Activated CD8-positive, alpha-beta memory T cell treated with anti-CD3 and anti-CD28 coated beads, Interleukin-2, amount 50 U/mL, for 24 hours (primary cell): ENCODE measurements at regions not wholly inside any gene's neighbourhood (a gene's known extent, or its start where the extent isn't known, plus 50 kb on each side); places are given as distances from the start of the nearest gene placed in this dataset.
"Not testable (repeated sequence)": the region's sequence is repeated elsewhere in the genome, so short reads cannot be mapped to it uniquely, and the experiment has no call there.

Experiments used
- DNase-seq: peaks from one replicate; pipeline ENCODE4 v3.0.0-alpha.2; 2020; ENCODE audit errors: extremely low read depth

- no peak for DNase-seq
These were observed 201.2 kb upstream of the MYLIP start for GRCh38 chr6:15927531-15928225.

GRCh38 chr6:15926256-15926655, 202.6 kb upstream of the MYLIP start:
- DNase-seq, result no peak

GRCh38 chr6:15924893-15925292, 204.0 kb upstream of the MYLIP start:
- DNase-seq, result no peak

GRCh38 chr6:15922510-15923250, 206.2 kb upstream of the MYLIP start:
- DNase-seq, result no peak

- DNase-seq, result no peak
These were observed 207.6 kb upstream of the MYLIP start for GRCh38 chr6:15921243-15921642.

- DNase-seq, result no peak
These were observed 212.3 kb upstream of the MYLIP start for GRCh38 chr6:15916581-15916980.

GRCh38 chr6:15915508-15916178, 213.2 kb upstream of the MYLIP start:
- DNase-seq, result no peak

- no peak for DNase-seq
These were observed 214.3 kb upstream of the MYLIP start for GRCh38 chr6:15914553-15914952.

GRCh38 chr6:15913573-15913972, 215.3 kb upstream of the MYLIP start:
- no peak for DNase-seq

GRCh38 chr6:15912505-15913400, 216.1 kb upstream of the MYLIP start:
- DNase-seq, result no peak

- no peak for DNase-seq
These were observed 217.0 kb upstream of the MYLIP start for GRCh38 chr6:15911753-15912504.

GRCh38 chr6:15909290-15910070, 219.4 kb upstream of the MYLIP start:
- no peak for DNase-seq

GRCh38 chr6:15908871-15909270, 220.0 kb upstream of the MYLIP start:
- no peak for DNase-seq

- DNase-seq, result no peak
These were observed 220.9 kb upstream of the MYLIP start for GRCh38 chr6:15907914-15908518.

- not testable (repeated sequence) for DNase-seq
These were observed 221.5 kb upstream of the MYLIP start for GRCh38 chr6:15907220-15907913.

GRCh38 chr6:15906420-15907016, 222.4 kb upstream of the MYLIP start:
- no peak for DNase-seq

GRCh38 chr6:15905488-15906419, 223.1 kb upstream of the MYLIP start:
- DNase-seq, result no peak
